ENCODE measurements at regions not wholly inside any gene's neighbourhood (a gene's known extent, or its start where the extent isn't known, plus 50 kb on each side); places are given as distances from the start of the nearest gene placed in this dataset.

- no peak overlapping the region for H3K4me3 ChIP-seq
- TF ChIP-seq CTCF (IDR thresholded peaks at IDR 0.05) = no peak
- no peak for ATAC-seq
- H3K36me3 ChIP-seq = no peaks in the 10 kb centered on the region
- intact Hi-C loops (cut with DNase I) = no loop called here
- H3K9me3 ChIP-seq = no peaks in the 10 kb centered on the region
- no peaks in the 10 kb centered on the region for H3K27me3 ChIP-seq (ENCODE audit: low read depth)
- peaks cover 23% of the 10 kb centered on the region for H3K4me1 ChIP-seq
- no peak for DNase-seq
- H3K27ac ChIP-seq = no peak overlapping the region
Measured at GRCh38 chr5:124683917-124684555, 62.4 kb downstream of the ZNF608 start.

GRCh38 chr5:124679578-124680199, 66.8 kb downstream of the ZNF608 start:
- intact Hi-C loops (cut with DNase I) = no loop called here
- DNase-seq = no peak
- no peak for TF ChIP-seq CTCF (IDR thresholded peaks at IDR 0.05)
- Histone ChIP-seq H3K27ac (no peak overlapping the region), H3K36me3 (no peaks in the 10 kb centered on the region), H3K4me1 (peaks cover 59% of the 10 kb centered on the region), H3K4me3 (no peak overlapping the region), H3K27me3 (ENCODE audit: low read depth) (no peaks in the 10 kb centered on the region), H3K9me3 (no peaks in the 10 kb centered on the region)
- ATAC-seq = no peak

- ATAC-seq (no peak), DNase-seq (no peak)
- no peaks in the 10 kb centered on the region for H3K27me3 ChIP-seq (ENCODE audit: low read depth)
- no peaks in the 10 kb centered on the region for H3K36me3 ChIP-seq
- TF ChIP-seq CTCF (IDR thresholded peaks at IDR 0.05) = no peak
- H3K9me3 ChIP-seq = no peaks in the 10 kb centered on the region
- peaks cover 57% of the 10 kb centered on the region for H3K4me1 ChIP-seq
- H3K4me3 ChIP-seq = no peak overlapping the region
- intact Hi-C loops (cut with DNase I) = no loop called here
- H3K27ac ChIP-seq = peak overlapping the region; percentile 25
Measured at GRCh38 chr5:124678922-124679519, 67.4 kb downstream of the ZNF608 start.

- Histone ChIP-seq H3K36me3 (no peaks in the 10 kb centered on the region), H3K4me1 (peaks cover 57% of the 10 kb centered on the region), H3K9me3 (no peaks in the 10 kb centered on the region), H3K27ac (peak overlapping the region; percentile 25), H3K27me3 (ENCODE audit: low read depth) (no peaks in the 10 kb centered on the region), H3K4me3 (no peak overlapping the region)
- TF ChIP-seq CTCF (IDR thresholded peaks at IDR 0.05) = no peak
- no peak for DNase-seq
- intact Hi-C loops (cut with DNase I) = no loop called here
- peak in 1 of 2 donors; percentile 29 for ATAC-seq
Measured at GRCh38 chr5:124678468-124678867, 68.0 kb downstream of the ZNF608 start.

- no peaks in the 10 kb centered on the region for H3K36me3 ChIP-seq
- intact Hi-C loops (cut with DNase I) = no loop called here
- no peaks in the 10 kb centered on the region for H3K27me3 ChIP-seq (ENCODE audit: low read depth)
- H3K27ac ChIP-seq = peak overlapping the region; percentile 9
- no peak for TF ChIP-seq CTCF (IDR thresholded peaks at IDR 0.05)
- no peaks in the 10 kb centered on the region for H3K9me3 ChIP-seq
- peaks cover 57% of the 10 kb centered on the region for H3K4me1 ChIP-seq
- H3K4me3 ChIP-seq = no peak overlapping the region
- no peak for DNase-seq
- ATAC-seq = peak; percentile 23 to 34
Measured at GRCh38 chr5:124677374-124678351, 68.8 kb downstream of the ZNF608 start.
